NB4 (cell line): ENCODE measurements at regions not wholly inside any gene's neighbourhood (a gene's known extent, or its start where the extent isn't known, plus 50 kb on each side); places are given as distances from the start of the nearest gene placed in this dataset.

Experiments used
- DNase-seq: peaks from one replicate; pipeline ENCODE4 v3.0.0; 2010; ENCODE audit warnings: low read depth
- H3K4me3 ChIP-seq: one replicate; pipeline ENCODE4 v1.5.1; 2011; ENCODE audit warnings: mild to moderate bottlenecking, low read depth, low read length, moderate library complexity
- CTCF ChIP-seq: IDR thresholded peaks from one replicate; pipeline ENCODE4 v1.5.1; 2012; ENCODE audit warnings: low read depth, low read length
- MAX ChIP-seq: IDR thresholded peaks from 2 replicates; pipeline ENCODE4 v1.6.1; 2011; ENCODE audit warnings: low read depth, low read length
- MYC ChIP-seq: IDR thresholded peaks from 2 replicates; pipeline ENCODE4 v1.6.1; 2011; ENCODE audit warnings: low read depth, low read length
- POLR2A ChIP-seq: IDR thresholded peaks from 2 replicates; pipeline ENCODE4 v1.6.1; 2011; ENCODE audit warnings: mild to moderate bottlenecking; ENCODE audit not compliant: insufficient read length; ENCODE audit errors: extremely low read depth

- TF ChIP-seq POLR2A (no peak), MYC (no peak), MAX (no peak), CTCF (no peak)
- no peak for DNase-seq
- H3K4me3 ChIP-seq: no peak overlapping the region
These were observed 212.6 kb downstream of the PMAIP1 start for GRCh38 chr18:60112369-60112768.

- no peak for DNase-seq
- TF ChIP-seq CTCF (no peak), MAX (no peak), MYC (no peak), POLR2A (no peak)
- H3K4me3 ChIP-seq: no peak overlapping the region
These were observed 211.7 kb downstream of the PMAIP1 start for GRCh38 chr18:60111525-60111924.

- no peak for TF ChIP-seq MYC
- TF ChIP-seq POLR2A: no peak
- TF ChIP-seq MAX: no peak
- no peak for TF ChIP-seq CTCF
- DNase-seq: no peak
- no peak overlapping the region for H3K4me3 ChIP-seq
These were observed 211.0 kb downstream of the PMAIP1 start for GRCh38 chr18:60110836-60111235.

- no peak overlapping the region for H3K4me3 ChIP-seq
- TF ChIP-seq MYC (no peak), POLR2A (no peak), CTCF (no peak), MAX (no peak)
- peak; percentile 14 for DNase-seq
These were observed 201.0 kb downstream of the PMAIP1 start for GRCh38 chr18:60100778-60101177.

GRCh38 chr18:60099709-60100108 is 199.9 kb downstream of the PMAIP1 start:
- no peak overlapping the region for H3K4me3 ChIP-seq
- TF ChIP-seq POLR2A (no peak), CTCF (no peak), MAX (no peak), MYC (no peak)
- DNase-seq: no peak

- no peak overlapping the region for H3K4me3 ChIP-seq
- no peak for DNase-seq
- TF ChIP-seq POLR2A (no peak), MAX (no peak), MYC (no peak), CTCF (no peak)
These were observed 196.6 kb downstream of the PMAIP1 start for GRCh38 chr18:60096428-60096827.
